HepG2 (cell line): ENCODE measurements at regions not wholly inside any gene's neighbourhood (a gene's known extent, or its start where the extent isn't known, plus 50 kb on each side); places are given as distances from the start of the nearest gene placed in this dataset.
"Not testable (repeated sequence)": the region's sequence is repeated elsewhere in the genome, so short reads cannot be mapped to it uniquely, and the experiment has no call there.

Source experiments
- ATAC-seq: fragments of 200-7000 bp; cut with Tn5 transposase; 3 replicates; pipeline ENCODE4 v1.9.1; 2020; ENCODE audit warnings: mild to moderate bottlenecking, moderate library complexity
- BruUV-seq: library from RNA; stranded (reverse); fragments of 400-500 nt; replicated peaks from 2 replicates; lab custom pipeline; 2021; lab: Mats Ljungman, UMichigan
- CTCF ChIA-PET: fragments of 300-600 bp; formaldehyde crosslinking; extraction: SDS; loops from one replicate; lab custom pipeline; 2021; ENCODE audit warnings: low total read pairs, inconsistent platforms, low intra/inter-chr PET ratio; lab: Yijun Ruan, JAX
- POLR2A ChIA-PET: fragments of 350-600 bp; sonication (Branson Sonifier 250); formaldehyde crosslinking; loops from one replicate; lab custom pipeline; 2020; ENCODE audit warnings: antibody characterized with exemption, inconsistent platforms; lab: Yijun Ruan, JAX
- DNase-seq: peaks from one replicate; pipeline ENCODE4 v3.0.0-alpha.2; 2015; ENCODE audit warnings: low spot score
- FAIRE-seq: peaks from 3 replicates; lab custom pipeline; 2011; peaks lifted over from hg19 to GRCh38; lab: Jason Lieb, UNC
- H2AFZ ChIP-seq: one replicate; pipeline ENCODE4 v1.6.1; 2011; ENCODE audit warnings: low read length, inconsistent platforms
- H3K27ac ChIP-seq: fragments of 300-600 bp; 3 replicates; pipeline ENCODE4 v1.8.0; 2011; ENCODE audit warnings: mixed run types, mild to moderate bottlenecking, mixed read lengths, low read length, inconsistent platforms; ENCODE audit not compliant: insufficient read depth; ENCODE audit errors: extremely low read length
- H3K27me3 ChIP-seq, 2 experiments: fragments of 200-600 bp in 1 of 2; 2 replicates in 1 of 2; 3 replicates in 1 of 2; pipeline versions ENCODE4 v1.6.0 to v1.8.0; 2011; ENCODE audit warnings: low read length in 2 of 2, mild to moderate bottlenecking in 2 of 2, moderate library complexity in 2 of 2, inconsistent platforms in 1 of 2; ENCODE audit not compliant: insufficient read depth in 2 of 2, control insufficient read depth in 1 of 2
- H3K36me3 ChIP-seq, 2 experiments: fragments of 200-600 bp in 1 of 2; replicated peaks in 1 of 2; 2 replicates in 1 of 2; 3 replicates in 1 of 2; pipeline versions ENCODE4 v1.5.1 to v1.8.0; 2011; ENCODE audit warnings: low read length in 2 of 2, inconsistent platforms in 1 of 2; ENCODE audit not compliant: insufficient read depth in 2 of 2, control insufficient read depth in 1 of 2
- H3K4me1 ChIP-seq: 2 replicates; pipeline ENCODE4 v1.5.1; 2012; ENCODE audit warnings: low read length, inconsistent platforms; ENCODE audit not compliant: insufficient read depth
- H3K4me2 ChIP-seq: 2 replicates; pipeline ENCODE4 v1.6.0; 2011; ENCODE audit warnings: low read depth, low read length, inconsistent platforms
- H3K4me3 ChIP-seq, 3 experiments: fragments of 200-600 bp in 1 of 3; sonication (generic), shearing (Covaris generic) in 1 of 3; replicated peaks in 1 of 3; 2 replicates each; pipeline ENCODE4 v1.5.1; 2011 to 2016; ENCODE audit warnings: low read length in 3 of 3, inconsistent platforms in 2 of 3, low read depth in 2 of 3, mild to moderate bottlenecking in 2 of 3, control low read depth in 1 of 3, mixed read lengths in 1 of 3; ENCODE audit not compliant: insufficient read depth in 1 of 3
- H3K79me2 ChIP-seq: one replicate; pipeline ENCODE4 v1.6.1; 2011; ENCODE audit warnings: low read length, inconsistent platforms; ENCODE audit not compliant: insufficient read depth
- H3K9ac ChIP-seq: 2 replicates; pipeline ENCODE4 v1.6.0; 2011; ENCODE audit warnings: mild to moderate bottlenecking, low read depth, low read length, inconsistent platforms; ENCODE audit not compliant: insufficient read depth
- H3K9me3 ChIP-seq: 2 replicates; pipeline ENCODE4 v1.5.1; 2012; ENCODE audit warnings: mild to moderate bottlenecking, low read length
- H4K20me1 ChIP-seq: 2 replicates; pipeline ENCODE4 v1.6.0; 2011; ENCODE audit warnings: inconsistent platforms, mild to moderate bottlenecking, low read length, moderate library complexity; ENCODE audit not compliant: insufficient read depth
- NCOA1 ChIP-seq: sonication (generic); formaldehyde crosslinking; IDR thresholded peaks from 2 replicates; pipeline ENCODE4 v1.9.0; 2021; ENCODE audit warnings: missing genetic modification reagents
- SAFB2 ChIP-seq: sonication (generic); formaldehyde crosslinking; IDR thresholded peaks from 2 replicates; pipeline ENCODE4 v1.5.1; 2020; ENCODE audit warnings: missing genetic modification reagents, low read depth, mild to moderate bottlenecking, borderline replicate concordance
- ZNF792 ChIP-seq: IDR thresholded peaks from 2 replicates; pipeline ENCODE4 v1.6.1; 2016
- WGBS: methylation state at CpG from one replicate; pipeline ENCODE4 v1.1.6; 2017; ENCODE audit warnings: low lambda C conversion rate; 5-methylcytosine and 5-hydroxymethylcytosine counted together
- in situ Hi-C: cut with HindIII; loops from 2 replicates; pipeline ENCODE4 v1.10.0; 2017; ENCODE audit warnings: low pct_unique_long_range_greater_than_20kb; ENCODE audit not compliant: extremely low pct_ligation_motif_present
- intact Hi-C: fragments of 100-400 bp; cut with micrococcal nuclease; formaldehyde crosslinking; loops from one replicate; pipeline ENCODE4 v1.10.0; 2022; ENCODE audit not compliant: unreplicated experiment
- TF ChIP-seq, protein P1 (sequence below): sonication (generic); formaldehyde crosslinking; IDR thresholded peaks from 2 replicates; pipeline ENCODE4 v1.4.0; 2020; ENCODE audit warnings: missing genetic modification reagents, borderline replicate concordance
- TF ChIP-seq, protein P2 (sequence below): sonication (generic); formaldehyde crosslinking; IDR thresholded peaks from 2 replicates; pipeline ENCODE4 v1.8.0; 2022; ENCODE audit warnings: mild to moderate bottlenecking, missing genetic modification reagents, borderline replicate concordance
- TF ChIP-seq, protein P3 (sequence below): sonication (generic); formaldehyde crosslinking; IDR thresholded peaks from 2 replicates; pipeline ENCODE4 v1.5.0; 2020; ENCODE audit warnings: mild to moderate bottlenecking, low read depth, missing genetic modification reagents, borderline replicate concordance

DNA sequence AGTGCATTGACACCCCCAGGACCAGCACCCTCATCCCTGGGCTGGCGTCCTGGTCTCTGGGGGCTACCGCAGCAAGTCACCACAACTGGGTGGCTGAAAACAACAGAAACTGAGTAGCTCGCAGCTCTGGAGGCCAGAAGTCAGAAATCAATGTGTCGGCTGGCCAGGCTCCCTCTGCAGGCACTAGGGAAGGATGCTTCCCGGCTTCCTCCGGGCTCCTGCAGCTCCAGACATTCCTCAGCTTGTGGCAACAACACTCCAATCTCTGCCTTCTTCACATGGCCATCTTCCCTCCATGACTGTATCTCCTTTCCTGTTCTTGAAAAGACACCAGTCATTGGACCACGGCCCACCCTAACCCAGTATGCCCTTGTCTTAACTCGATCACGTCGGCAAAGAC, 224.2 kb downstream of the NPHP4 start (continued):
- TF ChIP-seq, protein P1, sequence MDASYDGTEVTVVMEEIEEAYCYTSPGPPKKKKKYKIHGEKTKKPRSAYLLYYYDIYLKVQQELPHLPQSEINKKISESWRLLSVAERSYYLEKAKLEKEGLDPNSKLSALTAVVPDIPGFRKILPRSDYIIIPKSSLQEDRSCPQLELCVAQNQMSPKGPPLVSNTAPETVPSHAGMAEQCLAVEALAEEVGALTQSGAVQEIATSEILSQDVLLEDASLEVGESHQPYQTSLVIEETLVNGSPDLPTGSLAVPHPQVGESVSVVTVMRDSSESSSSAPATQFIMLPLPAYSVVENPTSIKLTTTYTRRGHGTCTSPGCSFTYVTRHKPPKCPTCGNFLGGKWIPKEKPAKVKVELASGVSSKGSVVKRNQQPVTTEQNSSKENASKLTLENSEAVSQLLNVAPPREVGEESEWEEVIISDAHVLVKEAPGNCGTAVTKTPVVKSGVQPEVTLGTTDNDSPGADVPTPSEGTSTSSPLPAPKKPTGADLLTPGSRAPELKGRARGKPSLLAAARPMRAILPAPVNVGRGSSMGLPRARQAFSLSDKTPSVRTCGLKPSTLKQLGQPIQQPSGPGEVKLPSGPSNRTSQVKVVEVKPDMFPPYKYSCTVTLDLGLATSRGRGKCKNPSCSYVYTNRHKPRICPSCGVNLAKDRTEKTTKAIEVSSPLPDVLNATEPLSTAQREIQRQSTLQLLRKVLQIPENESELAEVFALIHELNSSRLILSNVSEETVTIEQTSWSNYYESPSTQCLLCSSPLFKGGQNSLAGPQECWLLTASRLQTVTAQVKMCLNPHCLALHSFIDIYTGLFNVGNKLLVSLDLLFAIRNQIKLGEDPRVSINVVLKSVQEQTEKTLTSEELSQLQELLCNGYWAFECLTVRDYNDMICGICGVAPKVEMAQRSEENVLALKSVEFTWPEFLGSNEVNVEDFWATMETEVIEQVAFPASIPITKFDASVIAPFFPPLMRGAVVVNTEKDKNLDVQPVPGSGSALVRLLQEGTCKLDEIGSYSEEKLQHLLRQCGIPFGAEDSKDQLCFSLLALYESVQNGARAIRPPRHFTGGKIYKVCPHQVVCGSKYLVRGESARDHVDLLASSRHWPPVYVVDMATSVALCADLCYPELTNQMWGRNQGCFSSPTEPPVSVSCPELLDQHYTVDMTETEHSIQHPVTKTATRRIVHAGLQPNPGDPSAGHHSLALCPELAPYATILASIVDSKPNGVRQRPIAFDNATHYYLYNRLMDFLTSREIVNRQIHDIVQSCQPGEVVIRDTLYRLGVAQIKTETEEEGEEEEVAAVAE = no peak
- TF ChIP-seq, protein P2, sequence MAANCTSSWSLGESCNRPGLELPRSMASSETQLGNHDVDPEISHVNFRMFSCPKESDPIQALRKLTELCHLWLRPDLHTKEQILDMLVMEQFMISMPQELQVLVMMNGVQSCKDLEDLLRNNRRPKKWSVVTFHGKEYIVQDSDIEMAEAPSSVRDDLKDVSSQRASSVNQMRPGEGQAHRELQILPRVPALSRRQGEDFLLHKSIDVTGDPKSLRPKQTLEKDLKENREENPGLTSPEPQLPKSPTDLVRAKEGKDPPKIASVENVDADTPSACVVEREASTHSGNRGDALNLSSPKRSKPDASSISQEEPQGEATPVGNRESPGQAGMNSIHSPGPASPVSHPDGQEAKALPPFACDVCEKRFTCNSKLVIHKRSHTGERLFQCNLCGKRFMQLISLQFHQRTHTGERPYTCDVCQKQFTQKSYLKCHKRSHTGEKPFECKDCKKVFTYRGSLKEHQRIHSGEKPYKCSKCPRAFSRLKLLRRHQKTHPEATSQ (CRISPR knock-in tag) = no peak
- TF ChIP-seq, protein P3, sequence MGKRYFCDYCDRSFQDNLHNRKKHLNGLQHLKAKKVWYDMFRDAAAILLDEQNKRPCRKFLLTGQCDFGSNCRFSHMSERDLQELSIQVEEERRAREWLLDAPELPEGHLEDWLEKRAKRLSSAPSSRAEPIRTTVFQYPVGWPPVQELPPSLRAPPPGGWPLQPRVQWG (CRISPR knock-in tag) = no peak
- TF ChIP-seq SAFB2 (CRISPR knock-in tag) (no peak), NCOA1 (no peak), ZNF792 (CRISPR knock-in tag) (no peak)

DNA sequence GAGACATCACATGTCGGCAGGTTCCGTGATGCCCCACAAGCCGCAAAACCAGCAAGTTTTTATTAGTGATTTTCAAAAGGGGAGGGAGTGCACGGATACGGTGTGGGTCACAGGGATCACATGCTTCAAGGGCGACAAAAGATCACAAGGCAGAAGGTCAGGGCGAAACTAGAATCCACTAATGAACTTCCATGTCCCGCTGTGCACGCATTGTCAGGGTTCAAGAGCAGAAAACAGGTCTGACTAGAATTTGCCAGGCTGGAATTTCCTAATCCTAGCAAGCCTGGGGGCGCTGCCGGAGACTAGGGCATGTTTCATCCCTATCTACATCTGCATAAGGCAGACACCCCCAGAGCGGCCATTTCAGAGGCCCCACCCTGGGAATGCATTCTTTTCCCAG, 225.2 kb downstream of the NPHP4 start:
- 14% methylated on average over 9 of the region's 12 CpGs for WGBS
- BruUV-seq, POLR2A ChIA-PET, in situ Hi-C loops, H3K4me1 ChIP-seq, H3K36me3 ChIP-seq, H3K4me2 ChIP-seq, CTCF ChIA-PET, H3K27ac ChIP-seq, H4K20me1 ChIP-seq, ATAC-seq, H3K9me3 ChIP-seq, H3K9ac ChIP-seq, FAIRE-seq, H3K4me3 ChIP-seq, intact Hi-C loops, DNase-seq, H2AFZ ChIP-seq, H3K79me2 ChIP-seq: not testable (repeated sequence)
- H3K27me3 ChIP-seq = peaks cover 4 to 54% of the 10 kb centered on the region in 2 experiments
